Fibroblast of pulmonary artery (primary cell): ENCODE measurements at regions not wholly inside any gene's neighbourhood (a gene's known extent, or its start where the extent isn't known, plus 50 kb on each side); places are given as distances from the start of the nearest gene placed in this dataset.

Source experiments
- DNase-seq: peaks from one replicate; pipeline ENCODE4 v3.0.0-alpha.2; 2010; ENCODE audit warnings: low read depth
- H3K4me3 ChIP-seq: replicated peaks from 2 replicates; pipeline ENCODE4 v1.5.1; 2011; ENCODE audit warnings: low read depth, mild to moderate bottlenecking, control low read depth, low read length, moderate library complexity
- TF ChIP-seq, protein P1 (sequence below): IDR thresholded peaks from 2 replicates; pipeline ENCODE4 v1.5.1; 2011; ENCODE audit warnings: mild to moderate bottlenecking, control low read depth, low read length, inconsistent platforms; ENCODE audit errors: missing control alignments

DNA sequence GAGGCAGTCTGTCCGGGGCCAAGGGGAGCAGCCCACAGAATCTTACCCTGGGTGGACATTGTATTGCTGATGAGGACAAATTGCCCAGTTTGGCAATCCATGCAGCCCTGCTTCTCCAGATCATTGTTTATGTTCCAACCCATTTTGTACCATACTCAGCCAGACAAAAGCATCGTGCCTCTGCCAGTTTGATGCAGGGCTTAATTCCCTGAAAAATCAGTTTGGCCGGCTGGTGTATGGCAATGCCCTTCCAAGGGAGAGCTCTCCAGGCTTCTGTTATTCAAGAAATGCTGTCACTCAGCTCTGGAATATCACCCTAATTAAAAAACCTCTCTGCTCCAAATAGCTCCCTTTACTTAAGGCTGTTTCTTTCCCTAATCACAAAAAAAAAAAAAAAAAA is 697.7 kb downstream of the TBC1D22A start:
- no peak overlapping the region for H3K4me3 ChIP-seq
- TF ChIP-seq, protein P1, sequence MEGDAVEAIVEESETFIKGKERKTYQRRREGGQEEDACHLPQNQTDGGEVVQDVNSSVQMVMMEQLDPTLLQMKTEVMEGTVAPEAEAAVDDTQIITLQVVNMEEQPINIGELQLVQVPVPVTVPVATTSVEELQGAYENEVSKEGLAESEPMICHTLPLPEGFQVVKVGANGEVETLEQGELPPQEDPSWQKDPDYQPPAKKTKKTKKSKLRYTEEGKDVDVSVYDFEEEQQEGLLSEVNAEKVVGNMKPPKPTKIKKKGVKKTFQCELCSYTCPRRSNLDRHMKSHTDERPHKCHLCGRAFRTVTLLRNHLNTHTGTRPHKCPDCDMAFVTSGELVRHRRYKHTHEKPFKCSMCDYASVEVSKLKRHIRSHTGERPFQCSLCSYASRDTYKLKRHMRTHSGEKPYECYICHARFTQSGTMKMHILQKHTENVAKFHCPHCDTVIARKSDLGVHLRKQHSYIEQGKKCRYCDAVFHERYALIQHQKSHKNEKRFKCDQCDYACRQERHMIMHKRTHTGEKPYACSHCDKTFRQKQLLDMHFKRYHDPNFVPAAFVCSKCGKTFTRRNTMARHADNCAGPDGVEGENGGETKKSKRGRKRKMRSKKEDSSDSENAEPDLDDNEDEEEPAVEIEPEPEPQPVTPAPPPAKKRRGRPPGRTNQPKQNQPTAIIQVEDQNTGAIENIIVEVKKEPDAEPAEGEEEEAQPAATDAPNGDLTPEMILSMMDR: no peak
- DNase-seq: no peak

GRCh38 chr22:47458348-47458747 is 695.9 kb downstream of the TBC1D22A start:
- TF ChIP-seq, protein P1: no peak
- DNase-seq: no peak

DNA sequence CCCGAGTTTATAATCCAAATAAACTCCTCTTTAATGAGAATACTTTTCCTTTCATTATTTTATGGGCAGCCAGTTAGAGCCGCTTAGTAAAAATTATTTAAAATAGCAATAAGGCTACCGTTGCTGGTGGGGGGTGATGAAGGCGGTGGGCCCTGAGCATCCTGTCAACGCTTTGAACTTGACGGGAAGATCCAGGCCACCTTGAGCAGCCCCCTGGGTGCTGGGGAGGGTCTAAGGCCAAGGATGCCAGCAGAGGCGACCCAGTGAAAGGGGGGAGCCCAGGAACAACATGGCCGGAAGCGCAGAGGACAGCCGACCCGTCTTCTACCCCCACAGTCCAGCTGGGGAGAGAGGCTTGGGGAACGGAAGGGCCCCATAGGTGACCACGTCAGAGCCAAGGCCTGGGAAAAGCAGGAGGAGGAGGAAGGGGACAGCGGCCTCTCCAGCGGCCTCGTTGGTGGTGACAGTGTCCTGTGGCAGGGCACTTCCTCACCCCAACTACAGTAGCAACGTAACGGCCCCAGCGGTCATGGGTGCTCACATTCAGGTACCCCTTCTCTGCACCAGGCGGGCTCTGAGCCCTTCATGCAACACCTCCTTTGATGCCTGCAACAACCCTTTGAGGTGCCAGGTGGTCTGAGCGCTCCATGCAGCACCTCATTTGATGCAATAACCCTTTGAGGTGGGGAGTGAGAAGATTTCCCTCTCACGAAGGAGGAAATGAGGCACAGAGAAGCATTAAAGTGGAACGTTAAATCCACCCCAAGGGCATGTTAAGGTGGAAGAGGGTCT is 695.3 kb downstream of the TBC1D22A start:
- no peak overlapping the region for H3K4me3 ChIP-seq
- TF ChIP-seq, protein P1: no peak
- no peak for DNase-seq

More at GRCh38 chr22:47458348-47458747, 695.9 kb downstream of the TBC1D22A start:
- no peak overlapping the region for H3K4me3 ChIP-seq

DNA sequence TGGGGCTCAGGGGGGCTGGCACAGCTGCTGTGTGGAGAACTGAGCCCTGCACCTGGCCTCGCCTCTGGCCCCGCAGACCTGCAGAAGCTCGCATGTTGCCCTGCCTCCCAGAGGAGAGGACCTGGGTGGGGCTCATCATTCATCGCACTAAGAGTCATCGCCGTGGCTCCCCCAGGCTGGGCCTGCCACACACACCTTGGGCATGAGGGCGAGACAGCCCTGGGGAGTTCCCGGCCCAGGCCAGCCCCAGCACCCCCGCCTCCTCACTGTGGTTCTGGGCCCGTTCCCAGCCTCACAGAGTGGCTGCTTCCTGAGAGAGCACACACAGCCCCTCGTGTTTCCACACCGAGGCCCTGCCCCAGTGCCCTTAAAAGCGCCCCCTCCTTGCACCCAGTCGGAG is 694.6 kb downstream of the TBC1D22A start:
- DNase-seq: no peak
- no peak overlapping the region for H3K4me3 ChIP-seq
- TF ChIP-seq, protein P1: no peak

DNA sequence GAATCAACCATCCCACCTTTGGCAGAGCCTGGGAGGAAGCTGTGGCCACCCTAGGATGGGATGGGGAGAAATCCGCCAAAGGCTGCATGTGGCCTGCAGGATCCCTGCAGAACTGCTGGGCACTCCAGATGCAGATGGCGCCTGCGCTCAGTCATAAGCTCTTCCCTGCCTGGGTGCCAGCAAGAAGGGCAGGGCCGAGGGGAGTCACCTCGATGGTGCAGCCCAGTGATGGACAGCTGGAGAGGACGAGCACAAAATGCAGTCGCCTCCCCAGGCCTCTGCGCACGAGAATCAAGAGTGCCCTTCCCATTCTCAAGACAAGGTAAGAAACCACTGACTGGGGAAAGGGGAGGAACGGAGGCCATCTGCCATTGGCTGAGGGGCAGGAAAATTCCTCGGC is 693.6 kb downstream of the TBC1D22A start:
- H3K4me3 ChIP-seq: no peak overlapping the region
- DNase-seq: no peak
- TF ChIP-seq, protein P1: no peak

DNA sequence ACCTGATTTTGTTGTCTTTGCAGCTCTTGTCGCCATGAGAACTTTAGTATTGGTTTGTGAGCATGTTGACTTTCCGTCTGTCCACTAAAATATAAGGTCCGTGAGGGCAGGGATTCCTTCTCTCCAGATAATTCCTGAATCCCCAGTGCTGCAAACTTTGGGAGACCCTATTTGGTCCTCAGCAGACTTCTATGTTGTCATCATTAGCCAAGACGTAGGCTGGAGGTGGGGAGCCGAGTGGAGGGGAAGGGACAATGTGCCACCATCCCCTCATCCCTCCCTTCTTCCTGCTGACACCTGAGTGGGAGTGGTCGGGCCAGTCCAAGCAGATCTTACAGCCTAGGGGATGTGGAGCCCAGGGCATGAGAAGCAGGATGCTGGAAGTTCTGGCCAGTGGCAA is 690.6 kb downstream of the TBC1D22A start:
- no peak for DNase-seq
- H3K4me3 ChIP-seq: no peak overlapping the region
- TF ChIP-seq, protein P1: no peak

- TF ChIP-seq, protein P1: peak; percentile 5
- no peak overlapping the region for H3K4me3 ChIP-seq
- no peak for DNase-seq
Observed at GRCh38 chr22:47452184-47452583, 689.7 kb downstream of the TBC1D22A start.
